VCaP (cell line): ENCODE measurements at regions not wholly inside any gene's neighbourhood (a gene's known extent, or its start where the extent isn't known, plus 50 kb on each side); places are given as distances from the start of the nearest gene placed in this dataset.

ENCODE experiments used
- H3K27ac ChIP-seq: fragments of 450-650 bp; 2 replicates; pipeline ENCODE4 v1.5.1; 2017
- TF ChIP-seq, protein P1 (sequence below): fragments of 450-650 bp; conservative IDR thresholded peaks from 2 replicates; pipeline ENCODE4 v1.5.1; 2017; ENCODE audit warnings: mild to moderate bottlenecking, moderate library complexity

DNA sequence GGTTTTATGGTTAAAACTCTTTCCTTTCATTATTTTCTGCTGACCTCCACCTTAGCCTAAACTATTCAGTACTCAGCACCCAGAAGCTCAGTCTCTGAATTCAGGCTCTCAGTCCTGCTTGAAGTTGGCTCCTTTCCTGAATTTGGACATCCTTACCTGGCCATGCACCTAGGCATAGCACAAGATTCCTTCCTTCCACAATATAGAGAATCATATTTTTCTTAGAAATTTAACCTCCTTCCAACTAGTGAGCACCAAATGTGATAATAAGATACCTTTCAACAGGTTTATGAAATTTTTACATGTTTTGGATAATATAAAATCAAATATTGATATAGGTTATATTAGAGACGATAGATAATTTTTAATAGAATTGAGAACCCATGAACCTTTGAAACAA lies 905.6 kb upstream of the GHITM start:
- H3K27ac ChIP-seq, result peak overlapping the region; percentile 84
- TF ChIP-seq, protein P1, sequence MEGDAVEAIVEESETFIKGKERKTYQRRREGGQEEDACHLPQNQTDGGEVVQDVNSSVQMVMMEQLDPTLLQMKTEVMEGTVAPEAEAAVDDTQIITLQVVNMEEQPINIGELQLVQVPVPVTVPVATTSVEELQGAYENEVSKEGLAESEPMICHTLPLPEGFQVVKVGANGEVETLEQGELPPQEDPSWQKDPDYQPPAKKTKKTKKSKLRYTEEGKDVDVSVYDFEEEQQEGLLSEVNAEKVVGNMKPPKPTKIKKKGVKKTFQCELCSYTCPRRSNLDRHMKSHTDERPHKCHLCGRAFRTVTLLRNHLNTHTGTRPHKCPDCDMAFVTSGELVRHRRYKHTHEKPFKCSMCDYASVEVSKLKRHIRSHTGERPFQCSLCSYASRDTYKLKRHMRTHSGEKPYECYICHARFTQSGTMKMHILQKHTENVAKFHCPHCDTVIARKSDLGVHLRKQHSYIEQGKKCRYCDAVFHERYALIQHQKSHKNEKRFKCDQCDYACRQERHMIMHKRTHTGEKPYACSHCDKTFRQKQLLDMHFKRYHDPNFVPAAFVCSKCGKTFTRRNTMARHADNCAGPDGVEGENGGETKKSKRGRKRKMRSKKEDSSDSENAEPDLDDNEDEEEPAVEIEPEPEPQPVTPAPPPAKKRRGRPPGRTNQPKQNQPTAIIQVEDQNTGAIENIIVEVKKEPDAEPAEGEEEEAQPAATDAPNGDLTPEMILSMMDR, result no peak

DNA sequence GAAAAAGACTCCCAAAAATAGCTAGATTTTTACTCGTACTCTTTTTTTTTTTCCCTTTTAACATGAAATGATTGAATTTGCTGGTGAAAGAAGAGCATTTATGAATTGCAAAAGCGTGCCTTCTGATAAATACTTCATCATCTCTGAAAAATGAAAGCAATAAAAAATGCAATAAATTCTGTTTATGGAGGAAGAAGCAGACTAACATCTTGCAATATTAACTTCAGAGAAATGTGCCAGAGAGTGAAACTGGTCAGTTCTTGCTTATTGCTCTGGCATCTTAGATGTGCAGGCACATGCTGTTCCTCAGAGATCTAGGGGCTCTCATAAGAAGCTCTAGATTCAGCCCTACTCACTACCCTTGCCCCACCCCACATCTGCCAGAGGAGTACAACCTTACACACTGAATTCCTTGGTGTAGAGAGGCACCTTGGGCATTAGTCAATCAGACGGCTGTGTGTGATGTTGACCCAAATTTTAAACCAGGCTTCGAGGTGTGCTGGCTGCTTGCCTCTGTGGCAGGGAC lies 891.1 kb upstream of the GHITM start:
- H3K27ac ChIP-seq, result peak overlapping the region; percentile 80
- TF ChIP-seq, protein P1, result no peak

- H3K27ac ChIP-seq, result no peak overlapping the region
- TF ChIP-seq, protein P1, result no peak
Observed at GRCh38 chr10:83250396-83250795, 888.9 kb upstream of the GHITM start.

DNA sequence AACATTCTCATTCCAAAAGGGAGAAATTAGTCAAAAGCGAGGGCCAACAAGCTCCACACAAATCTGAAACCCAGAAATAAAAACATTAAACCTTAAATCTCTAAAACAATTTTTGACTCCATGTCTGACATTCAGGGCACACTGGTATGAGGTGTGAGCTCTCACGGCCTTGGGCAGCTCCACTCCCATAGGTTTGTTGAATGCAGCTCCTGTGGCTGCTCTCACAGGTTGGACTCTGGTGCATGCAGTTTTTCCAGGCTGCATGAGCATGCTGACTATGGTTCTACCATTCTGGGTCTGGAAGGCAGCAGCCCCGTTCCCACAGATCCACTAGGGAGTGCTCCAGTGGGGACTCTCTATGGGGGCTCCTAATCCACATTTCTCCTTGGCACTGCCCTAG lies 887.1 kb upstream of the GHITM start:
- no peak overlapping the region for H3K27ac ChIP-seq
- TF ChIP-seq, protein P1, result no peak

GRCh38 chr10:83252596-83252995 lies 886.7 kb upstream of the GHITM start:
- TF ChIP-seq, protein P1, result no peak
- no peak overlapping the region for H3K27ac ChIP-seq

DNA sequence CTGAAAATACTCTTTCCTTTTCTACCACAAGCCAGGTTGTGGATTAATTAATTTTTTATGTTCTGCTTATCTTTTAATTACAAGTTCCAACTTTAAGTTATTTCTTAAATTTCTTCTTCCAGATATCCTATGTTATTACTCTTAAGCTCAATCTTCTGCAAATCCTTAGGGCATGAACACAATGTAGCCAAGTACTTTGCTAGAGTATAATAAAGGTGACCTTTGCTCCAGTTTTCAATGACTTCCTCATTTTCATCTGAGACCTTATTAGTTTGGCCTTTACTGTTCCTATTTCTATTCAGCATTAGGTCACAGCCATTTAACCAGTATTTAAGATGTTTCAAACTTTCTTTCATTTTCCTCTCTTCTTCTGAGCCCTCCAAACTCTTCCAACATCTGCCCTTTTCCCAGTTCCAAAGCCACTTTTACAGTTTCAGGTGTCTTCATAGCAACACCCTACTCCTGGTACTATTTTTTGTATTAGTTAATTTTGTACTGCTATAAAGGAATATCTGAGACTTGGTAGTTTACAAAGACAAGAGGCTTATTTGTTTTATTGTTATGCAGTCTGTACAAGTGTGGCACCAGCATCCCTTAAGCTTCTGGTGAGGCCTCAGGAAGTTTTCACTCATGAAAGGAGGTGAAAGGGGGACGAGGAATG lies 886.2 kb upstream of the GHITM start:
- no peak overlapping the region for H3K27ac ChIP-seq
- TF ChIP-seq, protein P1, result no peak

DNA sequence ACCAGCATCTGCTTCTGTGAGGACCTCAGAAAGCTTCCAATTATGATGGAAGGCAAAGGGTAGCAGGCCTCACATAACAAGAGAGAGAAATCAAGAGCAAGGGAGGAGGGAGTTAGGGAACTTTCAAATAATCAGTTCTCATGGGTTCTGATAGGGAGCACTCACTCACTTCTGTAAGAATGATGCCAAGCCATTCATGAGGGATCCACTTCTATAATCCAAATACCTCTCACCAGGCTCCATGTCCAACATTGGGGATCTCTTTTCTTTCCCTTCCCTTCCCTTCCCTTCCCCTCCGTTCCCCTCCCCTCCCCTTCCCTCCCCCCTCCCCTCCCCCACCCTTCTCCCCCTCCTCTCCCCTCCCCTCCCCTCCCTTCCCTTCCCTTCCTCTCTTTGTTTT lies 884.6 kb upstream of the GHITM start:
- no peak overlapping the region for H3K27ac ChIP-seq

More for the DNA sequence above, 884.6 kb upstream of the GHITM start:
- TF ChIP-seq, protein P1, result no peak
